K562 (cell line): ENCODE measurements at regions not wholly inside any gene's neighbourhood (a gene's known extent, or its start where the extent isn't known, plus 50 kb on each side); places are given as distances from the start of the nearest gene placed in this dataset.

Experiments used
- CC2D1A ChIP-seq: fragments of 450-650 bp; IDR thresholded peaks from 2 replicates; pipeline ENCODE4 v1.6.1; 2017; ENCODE audit warnings: mild to moderate bottlenecking
- DPF2 ChIP-seq: fragments of 450-650 bp; IDR thresholded peaks from 2 replicates; pipeline ENCODE4 v1.6.1; 2016
- KHSRP ChIP-seq: fragments of 450-650 bp; IDR thresholded peaks from 2 replicates; pipeline ENCODE4 v1.6.1; 2017
- MEF2D ChIP-seq: conservative IDR thresholded peaks from 2 replicates; pipeline ENCODE4 v1.6.1; 2016; ENCODE audit warnings: low read depth, missing genetic modification characterization, missing compliant biosample characterization
- MYC ChIP-seq, 2 experiments: fragments of 250-450 bp in 1 of 2; sonication (Bioruptor Pico) in 1 of 2; IDR thresholded peaks; 2 replicates each; pipeline versions ENCODE4 v1.5.1 to v1.6.1; 2012 to 2021; ENCODE audit warnings: low read depth in 2 of 2, borderline replicate concordance in 1 of 2, improper control_type of control experiment in 1 of 2, low read length in 1 of 2, mild to moderate bottlenecking in 1 of 2, moderate library complexity in 1 of 2
- RBM17 ChIP-seq: fragments of 200-400 bp; formaldehyde crosslinking; IDR thresholded peaks from 2 replicates; pipeline ENCODE4 v1.6.1; 2017; ENCODE audit warnings: low read depth, mild to moderate bottlenecking, low read length, borderline replicate concordance
- ZNF263 ChIP-seq: sonication (generic); formaldehyde crosslinking; IDR thresholded peaks from 2 replicates; pipeline ENCODE4 v1.8.0; 2022; ENCODE audit warnings: mild to moderate bottlenecking, missing genetic modification reagents, borderline replicate concordance
- TF ChIP-seq, protein P1 (sequence below): fragments of 450-650 bp; IDR thresholded peaks from 2 replicates; pipeline ENCODE4 v1.6.1; 2016; ENCODE audit warnings: low read depth
- TF ChIP-seq, protein P2 (sequence below): fragments of 450-650 bp; IDR thresholded peaks from 2 replicates; pipeline ENCODE4 v1.6.1; 2016; ENCODE audit warnings: mild to moderate bottlenecking, moderate library complexity

DNA sequence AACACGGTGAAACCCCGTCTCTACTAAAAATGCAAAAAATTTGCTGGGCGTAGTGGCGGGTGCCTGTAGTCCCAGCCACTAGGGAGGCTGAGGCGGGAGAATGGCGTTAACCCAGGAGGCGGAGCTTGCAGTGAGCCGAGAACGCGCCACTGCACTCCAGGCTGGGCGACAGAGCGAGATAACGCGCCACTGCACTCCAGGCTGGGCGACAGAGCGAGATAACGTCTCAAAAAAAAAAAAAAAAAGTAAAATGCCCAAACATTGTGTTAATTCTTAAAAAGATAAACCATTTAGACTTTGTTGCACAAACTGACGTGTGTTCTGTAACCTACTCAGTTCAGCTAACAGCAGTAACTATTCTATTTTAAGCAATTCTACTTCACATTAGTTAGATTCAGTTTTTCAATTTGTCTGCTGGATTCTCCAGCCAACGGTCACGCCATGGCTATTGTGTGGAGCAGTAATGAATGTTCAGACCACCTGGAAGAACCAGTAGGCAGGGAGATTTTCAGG, 119.3 kb upstream of the MAN2A1 start (continued):
- TF ChIP-seq, protein P1, sequence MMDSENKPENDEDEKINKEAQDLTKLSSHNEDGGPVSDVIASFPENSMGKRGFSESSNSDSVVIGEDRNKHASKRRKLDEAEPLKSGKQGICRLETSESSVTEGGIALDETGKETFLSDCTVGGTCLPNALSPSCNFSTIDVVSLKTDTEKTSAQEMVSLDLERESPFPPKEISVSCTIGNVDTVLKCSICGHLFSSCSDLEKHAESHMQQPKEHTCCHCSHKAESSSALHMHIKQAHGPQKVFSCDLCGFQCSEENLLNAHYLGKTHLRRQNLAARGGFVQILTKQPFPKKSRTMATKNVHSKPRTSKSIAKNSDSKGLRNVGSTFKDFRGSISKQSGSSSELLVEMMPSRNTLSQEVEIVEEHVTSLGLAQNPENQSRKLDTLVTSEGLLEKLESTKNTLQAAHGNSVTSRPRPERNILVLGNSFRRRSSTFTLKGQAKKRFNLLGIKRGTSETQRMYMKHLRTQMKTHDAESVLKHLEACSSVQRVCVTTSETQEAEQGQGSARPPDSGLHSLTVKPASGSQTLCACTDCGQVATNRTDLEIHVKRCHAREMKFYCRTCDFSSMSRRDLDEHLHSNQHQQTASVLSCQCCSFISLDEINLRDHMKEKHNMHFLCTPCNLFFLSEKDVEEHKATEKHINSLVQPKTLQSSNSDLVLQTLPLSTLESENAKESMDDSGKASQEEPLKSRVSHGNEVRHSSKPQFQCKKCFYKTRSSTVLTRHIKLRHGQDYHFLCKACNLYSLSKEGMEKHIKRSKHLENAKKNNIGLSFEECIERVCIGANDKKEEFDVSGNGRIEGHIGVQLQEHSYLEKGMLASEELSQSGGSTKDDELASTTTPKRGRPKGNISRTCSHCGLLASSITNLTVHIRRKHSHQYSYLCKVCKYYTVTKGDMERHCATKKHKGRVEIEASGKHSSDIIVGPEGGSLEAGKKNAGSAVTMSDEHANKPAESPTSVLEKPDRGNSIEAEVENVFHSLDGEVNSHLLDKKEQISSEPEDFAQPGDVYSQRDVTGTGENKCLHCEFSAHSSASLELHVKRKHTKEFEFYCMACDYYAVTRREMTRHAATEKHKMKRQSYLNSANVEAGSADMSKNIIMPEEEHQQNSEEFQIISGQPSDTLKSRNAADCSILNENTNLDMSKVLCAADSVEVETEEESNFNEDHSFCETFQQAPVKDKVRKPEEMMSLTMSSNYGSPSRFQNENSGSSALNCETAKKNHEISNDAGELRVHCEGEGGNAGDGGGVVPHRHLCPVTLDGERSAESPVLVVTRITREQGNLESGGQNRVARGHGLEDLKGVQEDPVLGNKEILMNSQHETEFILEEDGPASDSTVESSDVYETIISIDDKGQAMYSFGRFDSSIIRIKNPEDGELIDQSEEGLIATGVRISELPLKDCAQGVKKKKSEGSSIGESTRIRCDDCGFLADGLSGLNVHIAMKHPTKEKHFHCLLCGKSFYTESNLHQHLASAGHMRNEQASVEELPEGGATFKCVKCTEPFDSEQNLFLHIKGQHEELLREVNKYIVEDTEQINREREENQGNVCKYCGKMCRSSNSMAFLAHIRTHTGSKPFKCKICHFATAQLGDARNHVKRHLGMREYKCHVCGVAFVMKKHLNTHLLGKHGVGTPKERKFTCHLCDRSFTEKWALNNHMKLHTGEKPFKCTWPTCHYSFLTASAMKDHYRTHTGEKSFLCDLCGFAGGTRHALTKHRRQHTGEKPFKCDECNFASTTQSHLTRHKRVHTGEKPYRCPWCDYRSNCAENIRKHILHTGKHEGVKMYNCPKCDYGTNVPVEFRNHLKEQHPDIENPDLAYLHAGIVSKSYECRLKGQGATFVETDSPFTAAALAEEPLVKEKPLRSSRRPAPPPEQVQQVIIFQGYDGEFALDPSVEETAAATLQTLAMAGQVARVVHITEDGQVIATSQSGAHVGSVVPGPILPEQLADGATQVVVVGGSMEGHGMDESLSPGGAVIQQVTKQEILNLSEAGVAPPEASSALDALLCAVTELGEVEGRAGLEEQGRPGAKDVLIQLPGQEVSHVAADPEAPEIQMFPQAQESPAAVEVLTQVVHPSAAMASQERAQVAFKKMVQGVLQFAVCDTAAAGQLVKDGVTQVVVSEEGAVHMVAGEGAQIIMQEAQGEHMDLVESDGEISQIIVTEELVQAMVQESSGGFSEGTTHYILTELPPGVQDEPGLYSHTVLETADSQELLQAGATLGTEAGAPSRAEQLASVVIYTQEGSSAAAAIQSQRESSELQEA: no peak
- no peak for TF ChIP-seq ZNF263 (CRISPR knock-in tag)
- TF ChIP-seq MEF2D (tag): peak; percentile 32; the same call in 1 of the 2 replicates
- no peak for TF ChIP-seq KHSRP
- TF ChIP-seq, protein P2, sequence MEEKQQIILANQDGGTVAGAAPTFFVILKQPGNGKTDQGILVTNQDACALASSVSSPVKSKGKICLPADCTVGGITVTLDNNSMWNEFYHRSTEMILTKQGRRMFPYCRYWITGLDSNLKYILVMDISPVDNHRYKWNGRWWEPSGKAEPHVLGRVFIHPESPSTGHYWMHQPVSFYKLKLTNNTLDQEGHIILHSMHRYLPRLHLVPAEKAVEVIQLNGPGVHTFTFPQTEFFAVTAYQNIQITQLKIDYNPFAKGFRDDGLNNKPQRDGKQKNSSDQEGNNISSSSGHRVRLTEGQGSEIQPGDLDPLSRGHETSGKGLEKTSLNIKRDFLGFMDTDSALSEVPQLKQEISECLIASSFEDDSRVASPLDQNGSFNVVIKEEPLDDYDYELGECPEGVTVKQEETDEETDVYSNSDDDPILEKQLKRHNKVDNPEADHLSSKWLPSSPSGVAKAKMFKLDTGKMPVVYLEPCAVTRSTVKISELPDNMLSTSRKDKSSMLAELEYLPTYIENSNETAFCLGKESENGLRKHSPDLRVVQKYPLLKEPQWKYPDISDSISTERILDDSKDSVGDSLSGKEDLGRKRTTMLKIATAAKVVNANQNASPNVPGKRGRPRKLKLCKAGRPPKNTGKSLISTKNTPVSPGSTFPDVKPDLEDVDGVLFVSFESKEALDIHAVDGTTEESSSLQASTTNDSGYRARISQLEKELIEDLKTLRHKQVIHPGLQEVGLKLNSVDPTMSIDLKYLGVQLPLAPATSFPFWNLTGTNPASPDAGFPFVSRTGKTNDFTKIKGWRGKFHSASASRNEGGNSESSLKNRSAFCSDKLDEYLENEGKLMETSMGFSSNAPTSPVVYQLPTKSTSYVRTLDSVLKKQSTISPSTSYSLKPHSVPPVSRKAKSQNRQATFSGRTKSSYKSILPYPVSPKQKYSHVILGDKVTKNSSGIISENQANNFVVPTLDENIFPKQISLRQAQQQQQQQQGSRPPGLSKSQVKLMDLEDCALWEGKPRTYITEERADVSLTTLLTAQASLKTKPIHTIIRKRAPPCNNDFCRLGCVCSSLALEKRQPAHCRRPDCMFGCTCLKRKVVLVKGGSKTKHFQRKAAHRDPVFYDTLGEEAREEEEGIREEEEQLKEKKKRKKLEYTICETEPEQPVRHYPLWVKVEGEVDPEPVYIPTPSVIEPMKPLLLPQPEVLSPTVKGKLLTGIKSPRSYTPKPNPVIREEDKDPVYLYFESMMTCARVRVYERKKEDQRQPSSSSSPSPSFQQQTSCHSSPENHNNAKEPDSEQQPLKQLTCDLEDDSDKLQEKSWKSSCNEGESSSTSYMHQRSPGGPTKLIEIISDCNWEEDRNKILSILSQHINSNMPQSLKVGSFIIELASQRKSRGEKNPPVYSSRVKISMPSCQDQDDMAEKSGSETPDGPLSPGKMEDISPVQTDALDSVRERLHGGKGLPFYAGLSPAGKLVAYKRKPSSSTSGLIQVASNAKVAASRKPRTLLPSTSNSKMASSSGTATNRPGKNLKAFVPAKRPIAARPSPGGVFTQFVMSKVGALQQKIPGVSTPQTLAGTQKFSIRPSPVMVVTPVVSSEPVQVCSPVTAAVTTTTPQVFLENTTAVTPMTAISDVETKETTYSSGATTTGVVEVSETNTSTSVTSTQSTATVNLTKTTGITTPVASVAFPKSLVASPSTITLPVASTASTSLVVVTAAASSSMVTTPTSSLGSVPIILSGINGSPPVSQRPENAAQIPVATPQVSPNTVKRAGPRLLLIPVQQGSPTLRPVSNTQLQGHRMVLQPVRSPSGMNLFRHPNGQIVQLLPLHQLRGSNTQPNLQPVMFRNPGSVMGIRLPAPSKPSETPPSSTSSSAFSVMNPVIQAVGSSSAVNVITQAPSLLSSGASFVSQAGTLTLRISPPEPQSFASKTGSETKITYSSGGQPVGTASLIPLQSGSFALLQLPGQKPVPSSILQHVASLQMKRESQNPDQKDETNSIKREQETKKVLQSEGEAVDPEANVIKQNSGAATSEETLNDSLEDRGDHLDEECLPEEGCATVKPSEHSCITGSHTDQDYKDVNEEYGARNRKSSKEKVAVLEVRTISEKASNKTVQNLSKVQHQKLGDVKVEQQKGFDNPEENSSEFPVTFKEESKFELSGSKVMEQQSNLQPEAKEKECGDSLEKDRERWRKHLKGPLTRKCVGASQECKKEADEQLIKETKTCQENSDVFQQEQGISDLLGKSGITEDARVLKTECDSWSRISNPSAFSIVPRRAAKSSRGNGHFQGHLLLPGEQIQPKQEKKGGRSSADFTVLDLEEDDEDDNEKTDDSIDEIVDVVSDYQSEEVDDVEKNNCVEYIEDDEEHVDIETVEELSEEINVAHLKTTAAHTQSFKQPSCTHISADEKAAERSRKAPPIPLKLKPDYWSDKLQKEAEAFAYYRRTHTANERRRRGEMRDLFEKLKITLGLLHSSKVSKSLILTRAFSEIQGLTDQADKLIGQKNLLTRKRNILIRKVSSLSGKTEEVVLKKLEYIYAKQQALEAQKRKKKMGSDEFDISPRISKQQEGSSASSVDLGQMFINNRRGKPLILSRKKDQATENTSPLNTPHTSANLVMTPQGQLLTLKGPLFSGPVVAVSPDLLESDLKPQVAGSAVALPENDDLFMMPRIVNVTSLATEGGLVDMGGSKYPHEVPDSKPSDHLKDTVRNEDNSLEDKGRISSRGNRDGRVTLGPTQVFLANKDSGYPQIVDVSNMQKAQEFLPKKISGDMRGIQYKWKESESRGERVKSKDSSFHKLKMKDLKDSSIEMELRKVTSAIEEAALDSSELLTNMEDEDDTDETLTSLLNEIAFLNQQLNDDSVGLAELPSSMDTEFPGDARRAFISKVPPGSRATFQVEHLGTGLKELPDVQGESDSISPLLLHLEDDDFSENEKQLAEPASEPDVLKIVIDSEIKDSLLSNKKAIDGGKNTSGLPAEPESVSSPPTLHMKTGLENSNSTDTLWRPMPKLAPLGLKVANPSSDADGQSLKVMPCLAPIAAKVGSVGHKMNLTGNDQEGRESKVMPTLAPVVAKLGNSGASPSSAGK: peak; percentile 70; the same call in 1 of the 2 replicates
- peak; percentile 89 for TF ChIP-seq DPF2
- TF ChIP-seq MYC (IDR thresholded peaks at IDR 0.05; ENCODE audit: low read depth, low read length): no peak
- TF ChIP-seq MYC (CRISPR knock-in tag; IDR thresholded peaks at IDR 0.05; ENCODE audit: borderline replicate concordance, low read depth): no peak
- TF ChIP-seq RBM17: no peak
- TF ChIP-seq CC2D1A: peak; percentile 21; the same call in 1 of the 2 replicates
